HG03039 (cell line): ENCODE measurements at regions not wholly inside any gene's neighbourhood (a gene's known extent, or its start where the extent isn't known, plus 50 kb on each side); places are given as distances from the start of the nearest gene placed in this dataset.

ENCODE experiments used
- ATAC-seq: cut with Tn5 transposase; IDR thresholded peaks from one replicate; pipeline ENCODE4 v1.9.1; 2021; ENCODE audit warnings: mild to moderate bottlenecking, moderate library complexity; ENCODE audit not compliant: unreplicated experiment

GRCh38 chr1:58312971-58313563 lies 233.5 kb downstream of the OMA1 start:
- ATAC-seq, result no peak

GRCh38 chr1:58312461-58312860 lies 234.1 kb downstream of the OMA1 start:
- no peak for ATAC-seq

DNA sequence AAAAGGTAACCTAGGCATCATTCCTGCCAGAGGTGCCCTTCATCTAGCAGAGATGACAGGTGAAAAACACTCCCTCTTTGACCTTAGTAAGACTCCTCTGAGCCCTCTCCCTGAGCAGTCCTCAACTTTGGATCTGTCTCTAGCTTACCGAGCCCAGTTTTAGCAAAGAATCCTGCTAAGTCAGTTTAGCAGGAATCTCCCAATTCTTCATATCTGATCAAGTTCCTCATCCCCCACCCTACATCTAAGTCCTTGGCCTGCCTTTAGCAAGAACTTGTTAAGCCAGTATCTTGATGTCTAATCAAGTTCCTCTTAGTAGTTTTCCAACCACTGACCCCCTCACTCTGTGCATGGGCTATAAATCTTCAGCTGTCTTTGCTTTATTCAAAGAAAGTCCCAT lies 235.6 kb downstream of the OMA1 start:
- no peak for ATAC-seq

DNA sequence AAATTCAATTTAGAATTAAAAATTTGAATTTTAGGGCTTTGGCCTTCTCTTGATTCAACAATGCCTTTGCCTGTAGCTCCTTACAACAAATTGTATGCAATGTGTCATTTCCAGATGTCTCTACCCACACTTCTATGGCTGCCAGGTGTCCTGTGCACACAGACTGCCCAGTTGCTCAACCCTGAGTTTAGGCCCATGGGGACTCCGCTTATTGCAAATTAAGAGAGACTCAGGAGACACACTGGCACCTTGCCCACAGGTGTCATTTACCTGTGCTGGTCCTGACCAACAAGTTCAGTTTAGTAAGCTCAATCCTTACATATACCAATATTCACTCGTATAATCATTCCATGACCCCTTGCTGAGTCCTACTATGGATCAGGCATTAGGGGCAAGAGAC lies 236.1 kb downstream of the OMA1 start:
- ATAC-seq, result no peak

DNA sequence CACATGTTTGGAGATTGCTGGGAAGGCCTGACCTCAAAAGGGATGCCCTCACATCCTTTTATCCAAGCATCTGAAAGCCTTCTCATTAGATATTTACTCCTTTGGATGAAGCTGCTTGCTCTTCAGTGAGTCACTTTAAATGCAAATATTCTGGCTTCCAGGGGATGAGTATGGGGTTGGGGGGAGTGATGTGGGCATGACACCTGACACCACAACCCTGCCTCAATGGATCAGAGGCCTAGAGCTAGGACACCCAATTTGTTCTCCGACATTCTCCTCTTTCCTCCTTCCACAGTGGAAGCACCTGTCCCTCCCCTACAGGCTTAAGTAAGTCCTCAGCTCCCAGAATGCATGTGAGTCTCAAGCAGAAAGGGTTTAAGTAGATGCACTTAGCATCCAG lies 238.3 kb downstream of the OMA1 start:
- ATAC-seq, result no peak

GRCh38 chr1:58307431-58307830 lies 239.1 kb downstream of the OMA1 start:
- no peak for ATAC-seq

DNA sequence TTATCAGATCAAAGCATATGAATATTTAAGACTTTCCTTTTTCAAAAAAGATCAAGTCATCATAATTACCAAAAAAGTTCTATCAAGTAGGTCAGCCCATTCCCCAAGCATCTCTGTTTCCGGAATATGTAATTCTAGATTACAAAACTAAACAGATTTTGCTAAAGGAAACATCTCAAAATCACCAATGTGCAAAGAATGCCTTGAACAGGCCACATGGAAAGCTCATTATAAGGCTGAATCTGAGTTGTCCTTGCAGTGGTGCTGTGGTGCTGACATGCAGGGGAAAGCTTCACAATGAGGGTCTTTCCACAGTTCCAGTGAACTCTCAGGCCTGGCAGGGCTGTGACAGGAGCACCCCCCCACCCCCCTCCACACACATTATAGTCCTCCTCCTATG lies 240.9 kb downstream of the OMA1 start:
- no peak for ATAC-seq

- no peak for ATAC-seq
Observed at GRCh38 chr1:58304346-58304975, 242.1 kb downstream of the OMA1 start.

GRCh38 chr1:58303841-58304240 lies 242.7 kb downstream of the OMA1 start:
- no peak for ATAC-seq

GRCh38 chr1:58293388-58293787 lies 253.1 kb downstream of the OMA1 start:
- no peak for ATAC-seq

DNA sequence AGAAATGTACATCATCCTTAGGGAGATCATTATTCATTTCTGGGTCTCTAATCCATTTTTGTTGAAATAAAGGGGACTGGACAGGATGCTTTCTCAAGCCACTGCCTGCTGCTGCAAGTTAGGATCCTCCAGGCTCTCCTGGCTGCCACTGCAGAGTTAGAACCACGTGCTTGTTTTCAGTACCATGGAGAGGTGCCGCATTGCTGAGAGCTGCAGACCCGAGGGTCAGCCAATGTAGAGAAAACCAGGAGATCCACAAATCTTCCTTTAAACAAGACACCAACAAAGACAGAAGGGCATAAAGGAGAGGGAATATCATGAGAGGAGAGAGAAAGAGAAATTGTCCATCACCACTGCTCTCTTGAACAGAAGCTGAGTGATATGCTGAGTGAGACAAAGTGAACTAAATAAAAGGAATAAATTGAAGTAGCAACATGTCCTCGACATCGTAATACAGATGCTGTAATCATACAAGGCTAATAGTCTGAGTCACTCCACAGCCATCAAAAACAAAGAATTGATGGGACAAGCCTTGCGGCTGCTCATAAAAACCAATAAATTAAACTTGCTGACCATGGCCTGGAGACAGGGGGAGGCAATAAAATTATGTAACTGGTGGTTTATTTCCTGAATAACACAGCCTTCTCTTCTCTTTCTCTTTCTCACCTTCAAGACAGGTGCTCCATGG lies 255.7 kb downstream of the OMA1 start:
- ATAC-seq, result no peak

GRCh38 chr1:58288624-58289142 lies 257.8 kb downstream of the OMA1 start:
- ATAC-seq, result no peak

DNA sequence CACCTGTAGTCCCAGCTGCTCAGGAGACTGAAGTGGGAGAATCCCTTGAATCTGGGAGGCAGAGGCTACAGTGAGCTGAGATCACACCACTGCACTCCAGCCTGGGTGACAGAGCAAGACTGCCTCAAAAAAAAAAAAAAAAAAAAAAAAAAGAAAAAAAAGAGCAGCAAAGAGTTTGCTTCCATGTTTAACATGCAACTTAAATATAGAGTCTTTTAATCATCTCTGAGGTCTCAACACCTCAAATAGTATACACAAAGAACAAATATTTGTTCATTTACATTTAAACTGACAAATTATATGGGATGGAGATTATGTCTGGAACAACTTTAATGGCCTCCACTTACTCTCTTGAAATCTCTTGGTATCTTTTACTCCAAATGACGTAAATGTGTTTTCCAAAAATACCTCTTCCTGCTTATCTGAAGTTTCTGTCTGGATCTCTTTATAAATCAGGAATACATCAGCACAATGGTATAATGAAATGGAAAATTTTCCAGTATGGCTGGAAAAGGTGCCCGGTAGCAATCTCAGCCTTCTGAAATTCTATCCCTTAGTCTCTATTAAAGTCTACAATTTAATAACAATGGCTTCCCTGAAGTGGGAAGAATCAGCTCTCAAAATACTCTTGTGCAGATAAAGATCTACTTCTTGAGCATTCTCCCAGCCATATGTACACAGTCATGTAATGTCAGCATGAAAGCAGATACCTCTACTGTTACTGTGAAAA lies 258.5 kb downstream of the OMA1 start:
- ATAC-seq, result no peak

- no peak for ATAC-seq
Observed at GRCh38 chr1:58284225-58284510, 262.4 kb downstream of the OMA1 start.

DNA sequence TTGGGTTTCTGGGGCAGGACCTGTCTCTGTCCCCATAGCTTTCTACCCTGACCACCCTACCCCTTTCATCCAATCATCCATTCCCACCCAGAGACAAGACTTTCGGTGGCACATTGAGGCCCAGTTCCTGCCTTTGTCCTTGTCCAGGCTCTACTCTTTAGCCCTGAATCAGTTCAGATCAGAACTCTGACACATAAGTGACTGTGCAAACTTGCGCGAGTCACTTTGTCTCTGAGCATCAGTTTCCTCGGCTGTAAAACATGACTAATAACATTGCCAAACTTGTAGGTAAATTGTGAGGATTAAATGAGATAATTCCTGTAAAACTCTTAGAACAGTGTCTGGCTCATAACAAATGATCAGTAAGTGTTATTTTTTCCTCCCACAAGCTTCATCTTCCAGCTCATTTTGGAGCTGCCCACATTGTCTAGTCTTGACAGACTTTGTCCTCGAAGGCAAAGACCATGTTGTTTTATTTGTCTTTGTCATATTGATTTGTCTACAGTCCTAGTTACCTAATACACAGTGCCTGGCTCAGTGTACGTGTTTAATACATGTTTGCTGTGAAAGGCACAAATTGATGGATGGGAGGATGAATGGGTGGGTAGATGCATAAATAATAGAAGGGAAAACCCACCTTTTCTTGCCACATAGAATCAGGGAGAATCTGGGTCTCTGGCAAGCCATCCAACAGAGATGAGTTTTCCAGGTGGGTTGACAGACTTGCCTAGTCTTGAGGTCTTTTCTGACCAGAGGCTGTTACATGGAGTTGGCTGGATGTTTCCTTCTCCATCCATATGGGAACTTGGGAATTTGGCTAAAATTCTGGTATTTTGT lies 262.9 kb downstream of the OMA1 start:
- ATAC-seq, result no peak

DNA sequence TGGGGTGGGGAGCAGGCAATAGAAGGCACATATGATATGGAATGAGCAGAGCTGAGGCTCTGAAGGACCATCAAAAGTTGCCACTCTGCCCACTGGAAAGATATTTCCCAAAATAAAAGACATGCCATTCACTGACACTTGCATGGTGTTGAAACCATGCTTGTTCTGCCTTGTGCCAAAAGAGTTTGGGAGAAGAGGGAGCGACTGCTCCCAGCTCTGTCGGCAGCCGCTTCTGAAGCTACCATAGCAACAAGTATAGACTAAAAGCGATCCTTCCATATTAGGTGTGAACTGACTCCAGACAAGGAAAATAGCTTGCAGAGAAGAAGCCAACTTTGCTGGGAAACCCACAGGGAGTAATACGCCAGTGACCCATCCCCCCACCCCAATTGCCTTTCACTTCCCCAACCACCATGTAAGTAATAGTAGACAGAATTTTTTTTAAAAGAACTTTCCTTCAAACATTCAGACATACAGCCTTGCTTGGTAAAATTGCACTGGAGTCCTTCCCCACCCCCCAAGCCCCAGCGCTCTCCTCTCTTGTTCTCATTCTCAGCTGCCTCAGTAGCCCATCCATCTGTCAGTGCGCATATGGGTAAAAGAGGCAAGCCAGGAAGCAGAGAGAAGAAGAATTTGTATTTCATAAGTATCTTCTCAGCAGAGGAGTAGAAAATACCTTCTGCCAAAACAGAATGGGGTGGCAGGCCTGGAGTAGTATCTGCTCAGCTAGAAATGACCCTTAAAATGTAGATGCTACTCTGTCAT lies 263.7 kb downstream of the OMA1 start:
- no peak for ATAC-seq

- ATAC-seq, result no peak
Observed at GRCh38 chr1:58266242-58266641, 280.3 kb downstream of the OMA1 start.

DNA sequence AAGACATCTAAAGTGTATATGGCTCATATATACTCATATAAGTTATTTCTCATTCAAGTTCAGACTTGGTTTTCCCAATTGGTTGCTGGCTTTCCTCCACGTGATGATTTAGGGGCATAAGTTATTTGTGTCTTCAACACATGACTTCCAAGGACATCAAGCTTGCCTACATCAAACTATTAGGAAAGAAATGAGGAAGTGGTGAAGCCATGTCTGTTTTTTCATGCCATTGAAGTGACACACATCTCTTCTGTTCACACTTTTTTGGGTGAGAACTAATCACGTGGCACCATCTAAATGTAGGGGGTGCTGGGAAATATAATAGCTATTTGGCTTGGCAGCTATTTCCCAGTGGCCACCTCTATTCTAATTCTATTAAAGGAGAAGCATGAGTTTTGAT lies 282.1 kb downstream of the OMA1 start:
- no peak for ATAC-seq

GRCh38 chr1:58262702-58263101 lies 283.8 kb downstream of the OMA1 start:
- no peak for ATAC-seq

DNA sequence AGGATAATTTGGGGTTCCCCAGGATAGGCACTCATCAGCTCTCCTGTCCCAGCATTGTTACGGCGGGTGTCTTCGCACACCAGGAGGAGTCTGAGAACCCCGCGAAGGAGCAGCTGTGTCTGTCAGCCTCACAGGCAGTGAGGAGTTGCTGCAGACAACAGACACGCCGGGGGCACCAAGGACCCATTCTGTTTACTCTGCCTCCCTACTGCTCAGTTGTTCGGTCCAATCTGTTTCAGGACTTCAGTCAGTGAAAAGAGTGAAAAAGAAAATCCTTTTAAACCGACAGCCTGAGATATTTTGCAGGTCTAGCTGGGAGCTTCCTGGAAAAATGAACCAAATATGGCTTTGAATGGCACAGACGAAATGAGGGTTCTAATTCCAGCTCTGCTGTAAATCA lies 288.4 kb downstream of the OMA1 start:
- no peak for ATAC-seq
